Keratinocyte (primary cell): ENCODE measurements at regions not wholly inside any gene's neighbourhood (a gene's known extent, or its start where the extent isn't known, plus 50 kb on each side); places are given as distances from the start of the nearest gene placed in this dataset.

ENCODE experiments used
- DNase-seq: peaks from one replicate; pipeline ENCODE4 v3.0.0-alpha.2; 2011; ENCODE audit warnings: low read depth, missing footprints, low spot score
- FAIRE-seq: peaks from 2 replicates; lab custom pipeline; 2011; peaks lifted over from hg19 to GRCh38; lab: Jason Lieb, UNC
- H2AFZ ChIP-seq: 2 replicates; pipeline ENCODE4 v1.6.0; 2012; ENCODE audit warnings: low read length, control low read depth, inconsistent platforms; ENCODE audit not compliant: control insufficient read depth
- H3K27ac ChIP-seq: 2 replicates; pipeline ENCODE4 v1.5.1; 2011; ENCODE audit warnings: low read length; ENCODE audit not compliant: control insufficient read depth, insufficient read depth
- H3K27me3 ChIP-seq: 3 replicates; pipeline ENCODE4 v1.6.0; 2011; ENCODE audit warnings: low read length; ENCODE audit not compliant: control insufficient read depth, insufficient read depth; ENCODE audit errors: extremely low read depth
- H3K36me3 ChIP-seq, 2 experiments: 2 replicates in 1 of 2; 3 replicates in 1 of 2; pipeline ENCODE4 v1.5.1; 2011; ENCODE audit warnings: low read length in 2 of 2, mild to moderate bottlenecking in 1 of 2; ENCODE audit not compliant: control insufficient read depth in 2 of 2, insufficient read depth in 2 of 2; ENCODE audit errors: extremely low read depth in 1 of 2
- H3K4me1 ChIP-seq: 3 replicates; pipeline ENCODE4 v1.5.1; 2011; ENCODE audit warnings: low read length; ENCODE audit not compliant: control insufficient read depth, insufficient read depth; ENCODE audit errors: extremely low read depth
- H3K4me2 ChIP-seq: 3 replicates; pipeline ENCODE4 v1.6.0; 2011; ENCODE audit warnings: low read depth, low read length; ENCODE audit not compliant: control insufficient read depth, insufficient read depth; ENCODE audit errors: extremely low read depth
- H3K4me3 ChIP-seq, 3 experiments: fragments of 200-600 bp in 1 of 3; sonication (generic) in 1 of 3; 2 replicates in 2 of 3; 3 replicates in 1 of 3; pipeline ENCODE4 v1.5.1; 2011 to 2016; ENCODE audit warnings: low read length in 3 of 3, mild to moderate bottlenecking in 3 of 3, control low read depth in 2 of 3, inconsistent platforms in 1 of 3, low read depth in 1 of 3, mixed read lengths in 1 of 3, mixed run types in 1 of 3, moderate library complexity in 1 of 3; ENCODE audit not compliant: control insufficient read depth in 2 of 3, insufficient read depth in 2 of 3; ENCODE audit errors: extremely low read depth in 1 of 3
- H3K79me2 ChIP-seq: 2 replicates; pipeline ENCODE4 v1.6.0; 2012; ENCODE audit warnings: low read length; ENCODE audit not compliant: control insufficient read depth, insufficient read depth
- H3K9ac ChIP-seq: 3 replicates; pipeline ENCODE4 v1.6.0; 2011; ENCODE audit warnings: low read length; ENCODE audit not compliant: control insufficient read depth, insufficient read depth; ENCODE audit errors: extremely low read depth
- H3K9me1 ChIP-seq: 3 replicates; pipeline ENCODE4 v1.6.0; 2011; ENCODE audit warnings: low read length; ENCODE audit not compliant: control insufficient read depth, insufficient read depth; ENCODE audit errors: extremely low read depth
- H3K9me3 ChIP-seq: 2 replicates; pipeline ENCODE4 v1.5.1; 2012; ENCODE audit warnings: low read depth, low read length; ENCODE audit not compliant: control insufficient read depth
- H4K20me1 ChIP-seq: 3 replicates; pipeline ENCODE4 v1.6.0; 2011; ENCODE audit warnings: low read length; ENCODE audit not compliant: control insufficient read depth, insufficient read depth; ENCODE audit errors: extremely low read depth
- CTCF ChIP-seq, 3 experiments: IDR thresholded peaks in 1 of 3; conservative IDR thresholded peaks in 1 of 3; optimal IDR thresholded peaks in 1 of 3; 2 replicates in 2 of 3; 3 replicates in 1 of 3; pipeline versions ENCODE3 to v1.5.1; 2011; ENCODE audit warnings: low read length in 3 of 3, mild to moderate bottlenecking in 3 of 3, moderate library complexity in 2 of 3, control low read depth in 1 of 3, inconsistent platforms in 1 of 3; ENCODE audit not compliant: insufficient read depth in 2 of 3; ENCODE audit errors: extremely low read depth in 1 of 3
- EZH2 ChIP-seq: IDR thresholded peaks from one replicate; pipeline ENCODE4 v1.6.1; 2012; ENCODE audit warnings: inconsistent platforms, mild to moderate bottlenecking, low read length, moderate library complexity
- dilution Hi-C: fragments of 300-500 bp; cut with MboI; formaldehyde crosslinking; loops from one replicate; pipeline ENCODE4 v1.7.0; 2020; ENCODE audit warnings: low sequenced_read_pairs; ENCODE audit not compliant: extremely low pct_ligation_motif_present

GRCh38 chr7:94104301-94104700 is 100.1 kb upstream of the BET1 start:
- H2AFZ ChIP-seq, result no peak overlapping the region
- no peak for DNase-seq
- H3K4me1 ChIP-seq, result no peaks in the 10 kb centered on the region
- no peak overlapping the region for H3K4me2 ChIP-seq
- no peaks in the 10 kb centered on the region for H3K79me2 ChIP-seq
- H3K9ac ChIP-seq, result no peak overlapping the region
- no peaks in the 10 kb centered on the region for H3K9me1 ChIP-seq
- no peak for TF ChIP-seq CTCF (optimal IDR thresholded peaks at IDR 0.05 in 1 of 3, IDR thresholded peaks at IDR 0.05 in 1 of 3, conservative IDR thresholded peaks at IDR 0.05 in 1 of 3; ENCODE audit: extremely low read depth in 1 of 3, insufficient read depth in 2 of 3, low read length in 3 of 3)
- no peak for TF ChIP-seq EZH2
- no peak overlapping the region for H3K4me3 ChIP-seq
- no peaks in the 10 kb centered on the region for H4K20me1 ChIP-seq
- no peaks in the 10 kb centered on the region for H3K27me3 ChIP-seq
- dilution Hi-C loops, result no loop called here
- H3K9me3 ChIP-seq, result no peaks in the 10 kb centered on the region
- H3K27ac ChIP-seq, result no peak overlapping the region
- H3K36me3 ChIP-seq, result no peaks in the 10 kb centered on the region
- FAIRE-seq, result no peak

GRCh38 chr7:94109556-94109955 is 105.4 kb upstream of the BET1 start:
- H3K79me2 ChIP-seq, result no peaks in the 10 kb centered on the region
- no peak for TF ChIP-seq CTCF (optimal IDR thresholded peaks at IDR 0.05 in 1 of 3, IDR thresholded peaks at IDR 0.05 in 1 of 3, conservative IDR thresholded peaks at IDR 0.05 in 1 of 3; ENCODE audit: extremely low read depth in 1 of 3, insufficient read depth in 2 of 3, low read length in 3 of 3)
- TF ChIP-seq EZH2, result no peak
- H3K4me1 ChIP-seq, result peaks cover 4% of the 10 kb centered on the region
- H3K27ac ChIP-seq, result no peak overlapping the region
- DNase-seq, result no peak
- no peaks in the 10 kb centered on the region for H3K9me1 ChIP-seq
- H3K9ac ChIP-seq, result no peak overlapping the region
- no peak overlapping the region for H3K4me2 ChIP-seq
- H3K27me3 ChIP-seq, result no peaks in the 10 kb centered on the region
- dilution Hi-C loops, result no loop called here
- no peaks in the 10 kb centered on the region for H3K36me3 ChIP-seq
- H3K9me3 ChIP-seq, result no peaks in the 10 kb centered on the region
- H3K4me3 ChIP-seq, result no peak overlapping the region
- no peak overlapping the region for H2AFZ ChIP-seq
- no peak for FAIRE-seq
- H4K20me1 ChIP-seq, result no peaks in the 10 kb centered on the region
